ENCODE measurements at regions not wholly inside any gene's neighbourhood (a gene's known extent, or its start where the extent isn't known, plus 50 kb on each side); places are given as distances from the start of the nearest gene placed in this dataset.
"Not testable (repeated sequence)": the region's sequence is repeated elsewhere in the genome, so short reads cannot be mapped to it uniquely, and the experiment has no call there.

DNA sequence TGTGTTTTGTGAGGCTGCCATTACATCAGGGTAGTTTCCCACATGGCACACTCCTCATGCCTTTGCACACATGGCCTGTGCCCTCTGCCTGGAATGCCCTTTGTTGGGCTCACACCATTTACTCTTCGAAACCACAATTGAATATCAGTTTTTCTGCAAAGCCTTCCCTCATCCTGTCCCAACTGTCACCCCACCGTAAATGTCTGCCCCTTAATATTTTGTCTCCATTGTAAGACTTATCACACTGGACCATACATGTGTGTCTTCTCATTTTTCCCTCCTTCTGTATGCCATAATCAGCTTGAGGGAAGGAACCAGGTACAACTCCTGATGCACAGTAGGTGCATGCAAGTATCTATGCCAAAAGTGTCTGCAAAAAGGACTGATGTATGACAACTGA, 62.7 kb upstream of the TMEM252 start:
- Histone ChIP-seq H3K4me3 (no peak overlapping the region), H3K27ac (no peak overlapping the region), H3K36me3 (no peaks in the 10 kb centered on the region), H3K4me1 (no peaks in the 10 kb centered on the region), H3K27me3 (no peaks in the 10 kb centered on the region), H3K9me3 (no peaks in the 10 kb centered on the region)
- no peak for DNase-seq
- intact Hi-C loops (cut with DNase I; ENCODE audit: low total_unique reads): no loop called here
- 83 to 91% (median 89%) methylated on average over 2 of the region's 2 CpGs for WGBS, 5 donors
- no peak for TF ChIP-seq POLR2AphosphoS5 (IDR thresholded peaks at IDR 0.05)
- TF ChIP-seq, protein P1, sequence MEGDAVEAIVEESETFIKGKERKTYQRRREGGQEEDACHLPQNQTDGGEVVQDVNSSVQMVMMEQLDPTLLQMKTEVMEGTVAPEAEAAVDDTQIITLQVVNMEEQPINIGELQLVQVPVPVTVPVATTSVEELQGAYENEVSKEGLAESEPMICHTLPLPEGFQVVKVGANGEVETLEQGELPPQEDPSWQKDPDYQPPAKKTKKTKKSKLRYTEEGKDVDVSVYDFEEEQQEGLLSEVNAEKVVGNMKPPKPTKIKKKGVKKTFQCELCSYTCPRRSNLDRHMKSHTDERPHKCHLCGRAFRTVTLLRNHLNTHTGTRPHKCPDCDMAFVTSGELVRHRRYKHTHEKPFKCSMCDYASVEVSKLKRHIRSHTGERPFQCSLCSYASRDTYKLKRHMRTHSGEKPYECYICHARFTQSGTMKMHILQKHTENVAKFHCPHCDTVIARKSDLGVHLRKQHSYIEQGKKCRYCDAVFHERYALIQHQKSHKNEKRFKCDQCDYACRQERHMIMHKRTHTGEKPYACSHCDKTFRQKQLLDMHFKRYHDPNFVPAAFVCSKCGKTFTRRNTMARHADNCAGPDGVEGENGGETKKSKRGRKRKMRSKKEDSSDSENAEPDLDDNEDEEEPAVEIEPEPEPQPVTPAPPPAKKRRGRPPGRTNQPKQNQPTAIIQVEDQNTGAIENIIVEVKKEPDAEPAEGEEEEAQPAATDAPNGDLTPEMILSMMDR (IDR thresholded peaks at IDR 0.05): no peak
- no peak for TF ChIP-seq POLR2A (IDR thresholded peaks at IDR 0.05)
- no peak for TF ChIP-seq EP300 (IDR thresholded peaks at IDR 0.05)

DNA sequence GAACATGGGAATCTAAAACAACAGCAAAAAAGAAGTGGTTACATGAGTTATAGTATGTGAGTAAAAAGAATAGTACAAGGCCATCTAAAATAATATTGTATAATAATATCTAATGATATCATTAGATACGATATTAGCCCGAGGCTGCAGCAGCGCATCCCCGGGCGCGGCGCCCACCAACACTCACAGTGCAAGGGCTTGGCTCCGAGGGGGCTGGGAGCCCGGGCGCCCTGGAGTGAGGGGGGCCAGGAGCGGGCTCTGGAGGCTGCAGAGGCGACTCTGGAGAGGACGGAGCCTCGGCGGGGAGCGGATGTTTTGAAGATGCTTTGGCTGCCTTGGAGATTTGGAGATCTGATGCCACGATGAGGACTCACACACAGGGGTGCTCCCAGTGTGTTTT, 68.1 kb upstream of the TMEM252 start:
- H3K4me1 ChIP-seq: no peaks in the 10 kb centered on the region
- H3K36me3 ChIP-seq: no peaks in the 10 kb centered on the region
- TF ChIP-seq EP300 (IDR thresholded peaks at IDR 0.05): no peak
- no peak for TF ChIP-seq POLR2AphosphoS5 (IDR thresholded peaks at IDR 0.05)
- TF ChIP-seq POLR2A (IDR thresholded peaks at IDR 0.05): no peak
- TF ChIP-seq, protein P1 (IDR thresholded peaks at IDR 0.05): no peak
- H3K9me3 ChIP-seq: no peaks in the 10 kb centered on the region
- no peak for DNase-seq
- no peak overlapping the region for H3K27ac ChIP-seq
- no peaks in the 10 kb centered on the region for H3K27me3 ChIP-seq
- no peak overlapping the region for H3K4me3 ChIP-seq
- 85 to 89% (median 88%) methylated on average over 17 of the region's 17 CpGs for WGBS, 5 donors
- intact Hi-C loops (cut with DNase I; ENCODE audit: low total_unique reads): no loop called here

DNA sequence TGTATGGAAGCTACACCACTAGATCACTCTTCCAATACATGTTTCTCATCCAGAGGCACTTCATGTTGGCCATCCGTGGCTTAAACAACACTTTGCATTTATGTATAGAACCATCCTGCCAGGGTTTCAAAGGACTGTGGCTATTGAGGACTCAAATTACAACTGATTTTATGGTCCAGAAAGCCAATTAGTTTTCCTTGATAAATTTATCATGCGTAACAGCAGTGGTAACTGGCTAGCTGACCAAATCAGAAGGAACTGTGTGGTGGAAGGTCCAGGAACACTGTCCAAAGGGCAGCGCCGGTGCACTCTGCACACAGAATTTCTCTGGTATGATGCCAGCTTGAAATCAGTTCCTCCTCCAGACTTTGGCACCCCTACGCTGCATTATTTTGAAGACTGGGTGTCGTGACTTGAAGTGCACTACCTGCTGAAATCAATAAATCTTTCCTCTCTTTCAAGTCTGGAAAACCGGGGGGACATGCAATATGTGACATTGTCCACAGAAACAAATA, 69.3 kb upstream of the TMEM252 start:
- no peak overlapping the region for H3K27ac ChIP-seq
- no peak overlapping the region for H3K4me3 ChIP-seq
- intact Hi-C loops (cut with DNase I; ENCODE audit: low total_unique reads): loop anchor here (10.0 kb wide), 1 partner anchor 65 kb away; no protein-coding TSS in a partner anchor
- peaks cover 0 to 6% (median 2%) of the 10 kb centered on the region in 4 donors for H3K9me3 ChIP-seq
- no peaks in the 10 kb centered on the region for H3K36me3 ChIP-seq
- no peaks in the 10 kb centered on the region for H3K4me1 ChIP-seq
- H3K27me3 ChIP-seq: no peaks in the 10 kb centered on the region
- 28 to 64% (median 51%) methylated on average over 7 of the region's 7 CpGs for WGBS, 5 donors
- TF ChIP-seq EP300 (IDR thresholded peaks at IDR 0.05): no peak
- TF ChIP-seq POLR2A (IDR thresholded peaks at IDR 0.05): no peak
- TF ChIP-seq, protein P1 (IDR thresholded peaks at IDR 0.05): no peak
- no peak for TF ChIP-seq POLR2AphosphoS5 (IDR thresholded peaks at IDR 0.05)
- DNase-seq: peak in 1 of 2 donors; percentile 41

DNA sequence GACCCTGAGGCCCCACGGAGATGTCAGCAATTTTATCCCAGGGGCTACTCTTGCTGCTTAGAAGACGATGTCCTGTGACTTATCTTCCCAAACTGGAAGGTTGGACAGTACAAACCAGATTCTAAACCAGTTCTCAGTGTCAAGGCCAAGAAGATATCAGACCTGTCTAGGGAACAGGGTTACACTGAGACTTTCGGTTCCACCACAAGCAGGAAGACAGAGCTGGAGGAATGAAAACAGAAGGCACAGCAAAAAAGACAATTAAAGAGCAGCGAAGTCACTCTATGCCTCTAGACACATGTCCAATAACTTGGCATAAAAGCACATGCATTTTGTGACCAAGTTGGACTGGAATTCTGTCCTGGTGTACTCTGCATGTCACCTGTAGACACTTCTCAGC, 73.4 kb upstream of the TMEM252 start:
- intact Hi-C loops (cut with DNase I; ENCODE audit: low total_unique reads): loop anchor here (10.0 kb wide), 1 partner anchor 61 kb away; no protein-coding TSS in a partner anchor
- Histone ChIP-seq H3K36me3 (no peaks in the 10 kb centered on the region), H3K4me3 (no peak overlapping the region), H3K27me3 (no peaks in the 10 kb centered on the region), H3K9me3 (peaks cover 0 to 10% (median 4%) of the 10 kb centered on the region in 4 donors), H3K4me1 (no peaks in the 10 kb centered on the region), H3K27ac (no peak overlapping the region)
- DNase-seq: no peak
- WGBS, 5 donors: 88 to 90% (median 89%) methylated on average over 4 of the region's 4 CpGs
- TF ChIP-seq POLR2AphosphoS5 (IDR thresholded peaks at IDR 0.05) (no peak), POLR2A (IDR thresholded peaks at IDR 0.05) (no peak), EP300 (IDR thresholded peaks at IDR 0.05) (no peak)
- TF ChIP-seq, protein P1 (IDR thresholded peaks at IDR 0.05): no peak

DNA sequence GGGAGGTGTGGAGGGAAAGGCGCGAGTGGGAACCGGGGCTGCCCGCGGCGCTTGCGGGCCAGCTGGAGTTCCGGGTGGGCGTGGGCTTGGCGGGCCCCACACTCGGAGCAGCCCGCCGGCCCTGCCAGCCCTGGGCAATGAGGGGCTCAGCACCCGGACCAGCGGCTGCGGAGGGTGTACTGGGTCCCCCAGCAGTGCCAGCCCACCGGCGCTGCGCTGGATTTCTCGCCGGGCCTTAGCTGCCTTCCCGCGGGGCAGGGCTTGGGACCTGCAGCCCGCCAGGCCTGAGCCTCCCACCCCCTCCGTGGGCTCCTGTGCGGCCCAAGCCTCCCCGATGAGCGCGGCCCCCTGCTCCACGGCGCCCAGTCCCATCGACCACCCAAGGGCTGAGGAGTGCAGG, 76.3 kb upstream of the TMEM252 start:
- not testable (repeated sequence) for H3K27me3 ChIP-seq, H3K36me3 ChIP-seq, H3K4me1 ChIP-seq, H3K4me3 ChIP-seq, H3K27ac ChIP-seq, DNase-seq
- 90 to 100% (median 93%) methylated on average over 4 to 32 of the region's 32 CpGs for WGBS, 5 donors
- peaks cover 0 to 10% (median 4%) of the 10 kb centered on the region in 4 donors for H3K9me3 ChIP-seq
- intact Hi-C loops (cut with DNase I; ENCODE audit: low total_unique reads): loop anchor here (10.0 kb wide), 1 partner anchor 58 kb away; no protein-coding TSS in a partner anchor
